Pancreas (tissue), 10 donors: ENCODE measurements at regions not wholly inside any gene's neighbourhood (a gene's known extent, or its start where the extent isn't known, plus 50 kb on each side); places are given as distances from the start of the nearest gene placed in this dataset.
"Not testable (repeated sequence)": the region's sequence is repeated elsewhere in the genome, so short reads cannot be mapped to it uniquely, and the experiment has no call there.

Experiments used
- ATAC-seq, 4 donors: fragments of 200-7000 bp; cut with Tn5 transposase; one replicate each; pipeline versions ENCODE4 v1.8.0 to v1.9.1; 2020; ENCODE audit warnings: mild to moderate bottlenecking in 4 of 4, moderate library complexity in 4 of 4
- DNase-seq, 6 donors: peaks; one replicate each; pipeline ENCODE4 v3.0.0-alpha.2; 2020
- FAIRE-seq: peaks from 2 replicates; lab custom pipeline; 2012; peaks lifted over from hg19 to GRCh38; lab: Jason Lieb, UNC
- H3K27ac ChIP-seq, 4 donors: fragments of 200-600 bp; sonication (generic); 1 replicate in 3 of 4; 2 replicates in 1 of 4; pipeline versions ENCODE4 v1.5.0 to v1.8.0; 2020
- H3K27me3 ChIP-seq, 4 donors: fragments of 200-600 bp; one replicate each; pipeline ENCODE4 v1.8.0; 2021
- H3K36me3 ChIP-seq, 3 donors: fragments of 200-600 bp; sonication (generic) in 1 of 3; one replicate each; pipeline versions ENCODE4 v1.5.0 to v1.8.0; 2020 to 2021
- H3K4me1 ChIP-seq, 3 donors: fragments of 200-600 bp; one replicate each; pipeline ENCODE4 v1.8.0; 2021
- H3K4me3 ChIP-seq, 4 donors: fragments of 200-600 bp; sonication (generic) in 2 of 4; one replicate each; pipeline versions ENCODE4 v1.5.0 to v1.8.0; 2020 to 2021
- H3K9me3 ChIP-seq, 4 donors: fragments of 200-600 bp; one replicate each; pipeline ENCODE4 v1.8.0; 2021
- CTCF ChIP-seq, 4 donors: fragments of 200-600 bp; sonication (generic) in 3 of 4; IDR thresholded peaks; one replicate each; pipeline versions ENCODE4 v1.5.0 to v1.8.0; 2021; ENCODE audit warnings: antibody characterized with exemption in 4 of 4
- WGBS, 2 donors: extraction: QIAGEN DNeasy Blood & Tissue Kit; methylation state at CpG; one replicate each; pipeline ENCODE4 v1.1.7; 2013; 5-methylcytosine and 5-hydroxymethylcytosine counted together
- intact Hi-C, 3 donors: fragments of 100-400 bp; cut with DNase I; formaldehyde crosslinking; loops; one replicate each; pipeline versions ENCODE4 v1.11.1 to v1.14.2; 2022
- donor health status: healthy with polysubstance abuse.
- donor health status: DM: no; HTN: no; CAD: no; lungs with moderate emphysema.
- donor health status: DM: no; HTN: no; CAD: no.
- donor health status: control.
- donor health status: control.
- donor health status: Bipolar disorder and iron deficiency.
- donor health status: DM: yes; HTN: yes; CAD: no.
- donor health status: DM: no; HTN: no; CAD: no.
- donor health status: DM: no; HTN: no; CAD: no.
- donor health status: DM: yes; HTN: yes; CAD: no.

GRCh38 chr3:166860217-166860616, 519.9 kb downstream of the ZBBX start:
- FAIRE-seq = no peak
- Histone ChIP-seq H3K9me3 (no peaks in the 10 kb centered on the region), H3K36me3 (no peaks in the 10 kb centered on the region), H3K27ac (no peak overlapping the region), H3K4me3 (no peak overlapping the region), H3K27me3 (no peaks in the 10 kb centered on the region), H3K4me1 (no peaks in the 10 kb centered on the region)
- DNase-seq = no peak
- intact Hi-C loops = no loop called here
- WGBS, 2 donors = 81 to 86% methylated on average over 2 of the region's 2 CpGs
- no peak for TF ChIP-seq CTCF (IDR thresholded peaks at IDR 0.05)
- no peak for ATAC-seq

DNA sequence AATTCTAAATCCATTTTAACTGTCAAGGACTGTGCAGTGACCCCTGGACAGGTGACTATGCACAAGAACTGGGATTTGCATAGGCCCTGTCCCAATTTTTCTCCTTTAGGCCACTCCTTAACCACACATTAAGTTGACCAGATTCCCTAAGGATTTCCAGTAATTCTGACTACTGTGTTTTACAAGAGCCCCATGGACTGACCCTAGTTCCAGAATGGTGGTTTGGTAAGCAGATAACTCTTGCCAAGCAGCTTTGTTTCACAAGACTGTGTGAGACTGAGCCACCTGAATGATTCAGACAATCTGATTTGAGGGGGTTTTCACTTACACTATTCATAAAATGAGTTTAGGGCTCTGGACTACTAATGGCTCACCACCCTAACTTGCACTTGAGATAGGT, 535.8 kb downstream of the ZBBX start:
- Histone ChIP-seq H3K4me3 (no peak overlapping the region), H3K27me3 (no peaks in the 10 kb centered on the region), H3K27ac (no peak overlapping the region), H3K4me1 (no peaks in the 10 kb centered on the region), H3K9me3 (no peaks in the 10 kb centered on the region), H3K36me3 (no peaks in the 10 kb centered on the region)
- DNase-seq (no peak), FAIRE-seq (no peak), ATAC-seq (no peak)
- intact Hi-C loops = no loop called here
- TF ChIP-seq CTCF (IDR thresholded peaks at IDR 0.05) = no peak

DNA sequence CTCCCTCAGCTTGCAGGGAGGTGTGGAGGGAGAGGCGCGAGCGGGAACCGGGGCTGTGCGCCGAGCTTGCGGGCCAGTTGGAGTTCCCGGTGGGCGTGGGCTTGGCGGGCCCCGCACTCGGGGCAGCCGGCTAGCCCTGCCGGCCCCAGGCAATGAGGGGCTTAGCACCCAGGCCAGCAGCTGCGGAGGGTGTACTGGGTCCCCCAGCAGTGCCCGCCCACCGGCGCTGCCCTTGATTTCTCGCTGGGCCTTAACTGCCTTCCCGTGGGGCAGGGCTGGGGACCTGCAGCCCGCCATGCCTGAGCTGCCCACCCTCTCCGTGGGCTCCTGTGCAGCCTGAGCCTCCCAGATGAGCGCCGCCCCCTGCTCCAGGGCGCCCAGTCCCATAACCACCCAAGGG, 537.3 kb downstream of the ZBBX start:
- intact Hi-C loops, H3K9me3 ChIP-seq, H3K27me3 ChIP-seq, H3K4me1 ChIP-seq, ATAC-seq, H3K27ac ChIP-seq, H3K4me3 ChIP-seq, H3K36me3 ChIP-seq, FAIRE-seq: not testable (repeated sequence)
- 93 to 94% methylated on average over 23 to 25 of the region's 25 CpGs for WGBS, 2 donors
- DNase-seq = peak in 1 of 6 donors; percentile 64

- Histone ChIP-seq H3K27me3 (no peaks in the 10 kb centered on the region), H3K9me3 (no peaks in the 10 kb centered on the region), H3K36me3 (no peaks in the 10 kb centered on the region), H3K4me3 (no peak overlapping the region), H3K27ac (no peak overlapping the region), H3K4me1 (no peaks in the 10 kb centered on the region)
- ATAC-seq = peak in 3 of 4 donors; percentile 40 to 77 (median 58)
- peak in 1 of 4 donors; percentile 29 for TF ChIP-seq CTCF (IDR thresholded peaks at IDR 0.05)
- WGBS, 2 donors = 61 to 78% methylated on average over 4 of the region's 4 CpGs
- DNase-seq = no peak
- no peak for FAIRE-seq
- intact Hi-C loops = no loop called here
Measured at GRCh38 chr3:166837535-166837934, 542.6 kb downstream of the ZBBX start.

DNA sequence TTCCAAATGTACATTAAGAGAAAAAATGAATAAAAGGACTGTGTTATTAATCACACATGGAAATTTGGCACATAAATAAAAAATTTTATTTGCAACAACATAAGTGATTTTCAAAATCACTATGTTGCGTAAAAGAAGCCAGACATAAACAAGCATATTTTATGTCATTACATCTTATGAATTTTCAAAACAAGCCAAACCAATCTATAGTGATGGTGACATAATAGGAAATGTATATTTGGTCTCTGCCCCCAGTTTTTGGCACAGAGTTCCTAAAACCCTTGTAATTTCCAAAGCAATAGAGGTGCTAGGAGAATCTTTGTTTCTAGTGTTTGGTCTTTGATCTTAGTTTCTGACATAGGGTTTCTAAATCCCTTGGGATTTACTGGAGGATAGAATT, 543.3 kb downstream of the ZBBX start:
- no peaks in the 10 kb centered on the region for H3K27me3 ChIP-seq
- DNase-seq (no peak), ATAC-seq (no peak), FAIRE-seq (no peak)
- WGBS, 2 donors = 90% methylated on average over 1 of the region's 1 CpG
- H3K36me3 ChIP-seq = no peaks in the 10 kb centered on the region
- no peak overlapping the region for H3K27ac ChIP-seq
- H3K4me1 ChIP-seq = no peaks in the 10 kb centered on the region
- no peak for TF ChIP-seq CTCF (IDR thresholded peaks at IDR 0.05)
- H3K4me3 ChIP-seq = no peak overlapping the region
- no peaks in the 10 kb centered on the region for H3K9me3 ChIP-seq
- intact Hi-C loops = no loop called here

GRCh38 chr3:166829896-166830295, 550.2 kb downstream of the ZBBX start:
- Histone ChIP-seq H3K9me3 (no peaks in the 10 kb centered on the region), H3K27ac (no peak overlapping the region), H3K4me3 (no peak overlapping the region), H3K36me3 (no peaks in the 10 kb centered on the region), H3K4me1 (peaks cover 5 to 13% (median 12%) of the 10 kb centered on the region in 3 donors), H3K27me3 (no peaks in the 10 kb centered on the region)
- FAIRE-seq (no peak), DNase-seq (peak in 1 of 6 donors; percentile 24), ATAC-seq (peak; percentile 91 to 99 (median 98))
- 8 to 16% methylated on average over 3 of the region's 3 CpGs for WGBS, 2 donors
- no peak for TF ChIP-seq CTCF (IDR thresholded peaks at IDR 0.05)
- intact Hi-C loops = no loop called here
